Liver (tissue), 8 donors: ENCODE measurements at regions not wholly inside any gene's neighbourhood (a gene's known extent, or its start where the extent isn't known, plus 50 kb on each side); places are given as distances from the start of the nearest gene placed in this dataset.

ENCODE experiments used
- DNase-seq: peaks from one replicate; pipeline ENCODE4 v3.0.0-alpha.2; 2017; ENCODE audit warnings: low spot score
- H3K27ac ChIP-seq, 2 donors: one replicate each; pipeline ENCODE4 v1.7.0; 2013; ENCODE audit warnings: inconsistent platforms in 2 of 2, low read length in 2 of 2, control low read depth in 1 of 2, low read depth in 1 of 2, mild to moderate bottlenecking in 1 of 2
- H3K27me3 ChIP-seq, 4 donors: one replicate each; pipeline versions ENCODE4 v1.6.1 to v1.7.0; 2013; ENCODE audit warnings: low read length in 3 of 4, inconsistent platforms in 1 of 4, mild to moderate bottlenecking in 1 of 4, moderate library complexity in 1 of 4; ENCODE audit not compliant: control insufficient read depth in 4 of 4, insufficient read depth in 4 of 4
- H3K36me3 ChIP-seq, 4 donors: one replicate each; pipeline versions ENCODE4 v1.6.1 to v1.7.0; 2013; ENCODE audit warnings: low read length in 3 of 4, mild to moderate bottlenecking in 3 of 4, low read depth in 1 of 4, moderate library complexity in 1 of 4; ENCODE audit not compliant: control insufficient read depth in 4 of 4, insufficient read depth in 3 of 4
- H3K4me1 ChIP-seq, 4 donors: one replicate each; pipeline versions ENCODE4 v1.6.1 to v1.7.0; 2013; ENCODE audit warnings: low read length in 3 of 4, mild to moderate bottlenecking in 3 of 4, moderate library complexity in 1 of 4; ENCODE audit not compliant: control insufficient read depth in 4 of 4, insufficient read depth in 4 of 4
- H3K4me3 ChIP-seq, 3 donors: one replicate each; pipeline versions ENCODE4 v1.6.1 to v1.7.0; 2013; ENCODE audit warnings: low read length in 3 of 3, control low read depth in 1 of 3, low read depth in 1 of 3, mild to moderate bottlenecking in 1 of 3
- H3K9ac ChIP-seq, 2 donors: one replicate each; pipeline ENCODE4 v1.7.0; 2013; ENCODE audit warnings: low read length in 2 of 2, mild to moderate bottlenecking in 2 of 2, moderate library complexity in 2 of 2, control low read depth in 1 of 2, low read depth in 1 of 2
- H3K9me3 ChIP-seq, 4 donors: one replicate each; pipeline versions ENCODE4 v1.6.1 to v1.7.0; 2013; ENCODE audit warnings: low read length in 3 of 4; ENCODE audit not compliant: control insufficient read depth in 4 of 4
- ATF3 ChIP-seq: IDR thresholded peaks from 2 replicates; pipeline ENCODE4 v1.6.1; 2016; ENCODE audit warnings: antibody characterized with exemption
- CTCF ChIP-seq: fragments of 150-350 bp; IDR thresholded peaks from 2 replicates; pipeline ENCODE4 v1.5.1; 2017; ENCODE audit warnings: improper control_type of control experiment, low read depth, low read length; ENCODE audit not compliant: missing input control
- EGR1 ChIP-seq, 2 donors: IDR thresholded peaks; 2 replicates each; pipeline ENCODE4 v1.6.1; 2016 to 2018; ENCODE audit warnings: antibody characterized with exemption in 2 of 2, low read depth in 2 of 2
- FOXA1 ChIP-seq: IDR thresholded peaks from 2 replicates; pipeline ENCODE4 v1.6.1; 2016; ENCODE audit warnings: antibody characterized with exemption
- FOXA2 ChIP-seq: IDR thresholded peaks from 2 replicates; pipeline ENCODE4 v1.6.1; 2016; ENCODE audit warnings: antibody characterized with exemption
- GABPA ChIP-seq, 2 donors: IDR thresholded peaks in 1 of 2; conservative IDR thresholded peaks in 1 of 2; 2 replicates each; pipeline ENCODE4 v1.6.1; 2016; ENCODE audit warnings: antibody characterized with exemption in 2 of 2, mild to moderate bottlenecking in 1 of 2, moderate library complexity in 1 of 2
- HNF4A ChIP-seq, 2 donors: conservative IDR thresholded peaks; 2 replicates each; pipeline ENCODE4 v1.6.1; 2016; ENCODE audit warnings: antibody characterized with exemption in 2 of 2, mild to moderate bottlenecking in 2 of 2
- HNF4G ChIP-seq: IDR thresholded peaks from 2 replicates; pipeline ENCODE4 v1.6.1; 2016; ENCODE audit warnings: antibody characterized with exemption
- JUND ChIP-seq, 2 donors: IDR thresholded peaks; 2 replicates each; pipeline ENCODE4 v1.6.1; 2016; ENCODE audit warnings: antibody characterized with exemption in 2 of 2
- MAX ChIP-seq: IDR thresholded peaks from 2 replicates; pipeline ENCODE4 v1.6.1; 2016; ENCODE audit warnings: antibody characterized with exemption
- NR2F2 ChIP-seq: IDR thresholded peaks from 2 replicates; pipeline ENCODE4 v1.6.1; 2016; ENCODE audit warnings: antibody characterized with exemption
- RAD21 ChIP-seq, 2 donors: IDR thresholded peaks; 2 replicates each; pipeline ENCODE4 v1.6.1; 2016; ENCODE audit warnings: antibody characterized with exemption in 2 of 2, mild to moderate bottlenecking in 2 of 2
- REST ChIP-seq: IDR thresholded peaks from 2 replicates; pipeline ENCODE4 v1.6.1; 2016; ENCODE audit warnings: antibody characterized with exemption, mild to moderate bottlenecking
- RXRA ChIP-seq, 2 donors: IDR thresholded peaks; 2 replicates each; pipeline ENCODE4 v1.6.1; 2017 to 2018; ENCODE audit warnings: antibody characterized with exemption in 2 of 2, mild to moderate bottlenecking in 1 of 2
- SP1 ChIP-seq: IDR thresholded peaks from 2 replicates; pipeline ENCODE4 v1.6.1; 2018; ENCODE audit warnings: antibody characterized with exemption, mild to moderate bottlenecking
- TAF1 ChIP-seq: conservative IDR thresholded peaks from 2 replicates; pipeline ENCODE4 v1.6.1; 2016; ENCODE audit warnings: antibody characterized with exemption, mild to moderate bottlenecking
- YY1 ChIP-seq: IDR thresholded peaks from 2 replicates; pipeline ENCODE4 v1.6.1; 2016; ENCODE audit warnings: antibody characterized with exemption, mild to moderate bottlenecking
- ZBTB33 ChIP-seq: IDR thresholded peaks from 2 replicates; pipeline ENCODE4 v1.6.1; 2016; ENCODE audit warnings: antibody characterized with exemption
- WGBS: extraction: QIAGEN DNeasy Blood & Tissue Kit; methylation state at CpG from one replicate; pipeline ENCODE4 v1.1.7; 2013; 5-methylcytosine and 5-hydroxymethylcytosine counted together
- donor health status: healthy.
- donor health status: healthy.
- donor health status: healthy.
- donor health status: healthy.
- donor health status: healthy.

- Histone ChIP-seq H3K9me3 (no peaks in the 10 kb centered on the region), H3K27ac (no peak overlapping the region), H3K27me3 (peaks cover 0 to under 1% (median 0%) of the 10 kb centered on the region in 4 donors), H3K4me3 (no peak overlapping the region), H3K4me1 (no peaks in the 10 kb centered on the region), H3K9ac (no peak overlapping the region), H3K36me3 (no peaks in the 10 kb centered on the region)
- 63% methylated on average over 6 of the region's 6 CpGs for WGBS
- TF ChIP-seq NR2F2: no peak
- TF ChIP-seq MAX: no peak
- no peak for TF ChIP-seq JUND (IDR thresholded peaks at IDR 0.05)
- no peak for TF ChIP-seq EGR1 (IDR thresholded peaks at IDR 0.05; ENCODE audit: low read depth in 2 of 2)
- no peak for TF ChIP-seq RAD21 (IDR thresholded peaks at IDR 0.05)
- TF ChIP-seq HNF4G: no peak
- no peak for TF ChIP-seq ATF3
- no peak for TF ChIP-seq ZBTB33
- TF ChIP-seq FOXA2: no peak
- no peak for TF ChIP-seq REST
- no peak for TF ChIP-seq TAF1
- no peak for TF ChIP-seq FOXA1
- TF ChIP-seq CTCF: no peak
- no peak for TF ChIP-seq GABPA (IDR thresholded peaks at IDR 0.05 in 1 of 2, conservative IDR thresholded peaks at IDR 0.05 in 1 of 2)
- no peak for TF ChIP-seq YY1
- no peak for TF ChIP-seq RXRA (IDR thresholded peaks at IDR 0.05)
- TF ChIP-seq SP1: no peak
- TF ChIP-seq HNF4A (conservative IDR thresholded peaks at IDR 0.05): no peak
- DNase-seq: no peak
Observed at GRCh38 chr14:97900196-97900854, 1103.1 kb downstream of the VRK1 start.
